Gastroesophageal sphincter (tissue), 3 donors: ENCODE measurements at regions not wholly inside any gene's neighbourhood (a gene's known extent, or its start where the extent isn't known, plus 50 kb on each side); places are given as distances from the start of the nearest gene placed in this dataset.

ENCODE experiments used
- EP300 ChIP-seq: sonication (generic); formaldehyde crosslinking; IDR thresholded peaks from one replicate; pipeline ENCODE4 v1.6.1; 2017; ENCODE audit warnings: antibody characterized with exemption, mild to moderate bottlenecking
- POLR2A ChIP-seq, 2 donors: fragments of 450-650 bp; IDR thresholded peaks; one replicate each; pipeline ENCODE4 v1.6.1; 2017; ENCODE audit warnings: antibody characterized with exemption in 2 of 2, mild to moderate bottlenecking in 2 of 2, moderate library complexity in 1 of 2
- POLR2AphosphoS5 ChIP-seq: sonication (generic); formaldehyde crosslinking; IDR thresholded peaks from one replicate; pipeline ENCODE4 v1.6.1; 2017; ENCODE audit warnings: antibody characterized with exemption
- TF ChIP-seq, protein P1 (sequence below), 4 experiments: fragments of 200-600 bp in 2 of 4; fragments of 450-650 bp in 2 of 4; sonication (generic) in 1 of 4; IDR thresholded peaks; one replicate each; pipeline ENCODE4 v1.5.1; 2017 to 2019; ENCODE audit warnings: antibody characterized with exemption in 4 of 4, mild to moderate bottlenecking in 2 of 4, moderate library complexity in 2 of 4

GRCh38 chr9:1256178-1256577 is 206.0 kb downstream of the DMRT2 start:
- TF ChIP-seq, protein P1, sequence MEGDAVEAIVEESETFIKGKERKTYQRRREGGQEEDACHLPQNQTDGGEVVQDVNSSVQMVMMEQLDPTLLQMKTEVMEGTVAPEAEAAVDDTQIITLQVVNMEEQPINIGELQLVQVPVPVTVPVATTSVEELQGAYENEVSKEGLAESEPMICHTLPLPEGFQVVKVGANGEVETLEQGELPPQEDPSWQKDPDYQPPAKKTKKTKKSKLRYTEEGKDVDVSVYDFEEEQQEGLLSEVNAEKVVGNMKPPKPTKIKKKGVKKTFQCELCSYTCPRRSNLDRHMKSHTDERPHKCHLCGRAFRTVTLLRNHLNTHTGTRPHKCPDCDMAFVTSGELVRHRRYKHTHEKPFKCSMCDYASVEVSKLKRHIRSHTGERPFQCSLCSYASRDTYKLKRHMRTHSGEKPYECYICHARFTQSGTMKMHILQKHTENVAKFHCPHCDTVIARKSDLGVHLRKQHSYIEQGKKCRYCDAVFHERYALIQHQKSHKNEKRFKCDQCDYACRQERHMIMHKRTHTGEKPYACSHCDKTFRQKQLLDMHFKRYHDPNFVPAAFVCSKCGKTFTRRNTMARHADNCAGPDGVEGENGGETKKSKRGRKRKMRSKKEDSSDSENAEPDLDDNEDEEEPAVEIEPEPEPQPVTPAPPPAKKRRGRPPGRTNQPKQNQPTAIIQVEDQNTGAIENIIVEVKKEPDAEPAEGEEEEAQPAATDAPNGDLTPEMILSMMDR (IDR thresholded peaks at IDR 0.05): no peak
- TF ChIP-seq POLR2A (IDR thresholded peaks at IDR 0.05) (no peak), POLR2AphosphoS5 (no peak), EP300 (no peak)
